Stomach smooth muscle (tissue), 2 donors: ENCODE measurements at regions not wholly inside any gene's neighbourhood (a gene's known extent, or its start where the extent isn't known, plus 50 kb on each side); places are given as distances from the start of the nearest gene placed in this dataset.
"Not testable (repeated sequence)": the region's sequence is repeated elsewhere in the genome, so short reads cannot be mapped to it uniquely, and the experiment has no call there.

Source experiments
- H3K27ac ChIP-seq: one replicate; pipeline ENCODE4 v1.7.0; 2013; ENCODE audit warnings: mild to moderate bottlenecking, low read length, inconsistent platforms
- H3K27me3 ChIP-seq, 2 donors: one replicate each; pipeline ENCODE4 v1.7.0; 2013; ENCODE audit warnings: low read length in 2 of 2; ENCODE audit not compliant: insufficient read depth in 2 of 2, control insufficient read depth in 1 of 2
- H3K36me3 ChIP-seq, 2 donors: one replicate each; pipeline ENCODE4 v1.7.0; 2013; ENCODE audit warnings: low read length in 2 of 2; ENCODE audit not compliant: control insufficient read depth in 2 of 2, insufficient read depth in 2 of 2
- H3K4me1 ChIP-seq: one replicate; pipeline ENCODE4 v1.7.0; 2013; ENCODE audit warnings: low read length; ENCODE audit not compliant: control insufficient read depth, insufficient read depth
- H3K4me3 ChIP-seq, 2 donors: one replicate each; pipeline ENCODE4 v1.7.0; 2013; ENCODE audit warnings: low read length in 2 of 2
- H3K9ac ChIP-seq, 2 donors: one replicate each; pipeline ENCODE4 v1.7.0; 2013; ENCODE audit warnings: low read length in 2 of 2, mild to moderate bottlenecking in 1 of 2
- H3K9me3 ChIP-seq, 2 donors: one replicate each; pipeline ENCODE4 v1.7.0; 2013; ENCODE audit warnings: low read length in 2 of 2; ENCODE audit not compliant: control insufficient read depth in 2 of 2
- donor health status: healthy.
- donor health status: Pancreatic carcinoma.

DNA sequence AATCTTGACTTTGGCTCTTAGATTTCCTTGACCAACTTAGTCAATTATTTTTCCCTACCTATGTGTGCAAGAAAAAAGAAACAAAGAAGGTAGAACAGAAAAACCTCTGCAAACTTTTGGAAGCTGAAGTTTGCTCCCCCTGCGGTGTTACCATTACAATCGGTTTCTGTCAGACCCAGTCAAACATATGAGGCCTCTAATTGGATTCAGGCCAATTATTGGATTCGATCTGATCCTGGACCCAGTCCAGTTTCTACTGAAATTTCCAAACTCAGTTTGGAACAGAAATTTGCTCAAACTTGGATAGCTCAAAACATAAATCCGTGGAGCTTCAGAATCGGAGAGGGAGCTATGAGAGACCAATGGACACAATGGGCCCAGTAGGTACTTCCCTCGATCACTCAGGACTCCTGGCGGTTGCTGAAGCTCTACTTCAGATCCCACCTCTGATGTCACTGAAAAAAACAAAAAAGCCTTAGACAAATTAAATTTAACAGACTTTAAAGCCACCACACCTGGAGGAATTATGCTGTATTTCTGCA lies 523.9 kb downstream of the DMRTA1 start:
- Histone ChIP-seq H3K4me1 (no peaks in the 10 kb centered on the region), H3K4me3 (no peak overlapping the region), H3K9me3 (no peaks in the 10 kb centered on the region), H3K9ac (no peak overlapping the region), H3K36me3 (no peaks in the 10 kb centered on the region), H3K27ac (no peak overlapping the region), H3K27me3 (no peaks in the 10 kb centered on the region)

GRCh38 chr9:22975951-22976350 lies 529.3 kb downstream of the DMRTA1 start:
- Histone ChIP-seq H3K4me1 (no peaks in the 10 kb centered on the region), H3K27ac (no peak overlapping the region), H3K4me3 (no peak overlapping the region), H3K36me3 (no peaks in the 10 kb centered on the region), H3K27me3 (no peaks in the 10 kb centered on the region), H3K9ac (no peak overlapping the region), H3K9me3 (no peaks in the 10 kb centered on the region)

- Histone ChIP-seq H3K9me3 (no peaks in the 10 kb centered on the region), H3K27me3 (no peaks in the 10 kb centered on the region), H3K4me3 (no peak overlapping the region), H3K36me3 (no peaks in the 10 kb centered on the region), H3K4me1 (no peaks in the 10 kb centered on the region), H3K9ac (no peak overlapping the region), H3K27ac (no peak overlapping the region)
Measured at GRCh38 chr9:22976454-22976853, 529.8 kb downstream of the DMRTA1 start.

- not testable (repeated sequence) for H3K36me3 ChIP-seq, H3K9me3 ChIP-seq, H3K4me3 ChIP-seq, H3K27me3 ChIP-seq, H3K27ac ChIP-seq, H3K9ac ChIP-seq, H3K4me1 ChIP-seq
Measured at GRCh38 chr9:22980429-22980828, 533.8 kb downstream of the DMRTA1 start.

DNA sequence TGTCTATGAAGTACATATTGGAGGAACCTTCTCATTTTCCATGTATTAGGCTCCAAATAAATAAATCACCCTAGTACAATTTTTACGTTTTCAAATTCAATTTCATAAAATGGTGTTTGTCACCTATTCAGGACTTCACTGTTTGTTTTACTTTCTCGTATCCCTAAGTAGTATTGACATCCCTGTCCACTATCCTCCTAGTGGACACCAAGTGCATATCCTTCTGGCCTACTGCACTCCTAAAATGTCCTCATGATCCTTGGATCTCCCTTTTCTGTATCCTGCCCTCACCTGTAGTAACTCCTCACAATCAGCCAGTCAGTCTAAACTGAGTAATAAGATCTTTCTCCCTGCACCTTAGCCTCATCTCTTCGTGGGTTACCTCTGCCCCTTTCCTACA lies 539.9 kb downstream of the DMRTA1 start:
- H3K4me3 ChIP-seq, result no peak overlapping the region
- no peaks in the 10 kb centered on the region for H3K36me3 ChIP-seq
- peaks cover 0 to 2% of the 10 kb centered on the region in 2 donors for H3K9me3 ChIP-seq
- H3K27ac ChIP-seq, result no peak overlapping the region
- no peaks in the 10 kb centered on the region for H3K4me1 ChIP-seq
- H3K9ac ChIP-seq, result no peak overlapping the region
- no peaks in the 10 kb centered on the region for H3K27me3 ChIP-seq

DNA sequence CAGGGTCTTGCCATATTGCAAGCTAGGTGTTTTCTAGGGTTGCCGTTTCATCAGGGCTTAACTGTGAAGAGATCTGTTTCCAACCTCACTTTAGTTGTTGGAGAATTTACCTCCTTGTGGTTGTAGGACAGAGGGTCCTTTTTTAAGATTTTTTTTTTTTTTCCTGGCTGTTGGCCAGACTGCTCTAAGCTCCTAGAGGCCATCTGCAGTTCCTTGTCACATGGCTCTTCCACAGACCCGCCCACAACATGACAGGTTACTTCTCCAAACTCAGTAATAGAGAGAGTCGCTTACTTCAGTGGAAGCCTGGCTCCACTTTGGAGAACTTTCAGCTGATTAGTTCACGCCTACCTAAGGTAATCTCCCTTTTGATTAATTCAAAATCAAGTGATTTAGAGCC lies 543.7 kb downstream of the DMRTA1 start:
- H3K9ac ChIP-seq, result no peak overlapping the region
- no peak overlapping the region for H3K27ac ChIP-seq
- no peaks in the 10 kb centered on the region for H3K27me3 ChIP-seq
- no peaks in the 10 kb centered on the region for H3K4me1 ChIP-seq
- H3K4me3 ChIP-seq, result no peak overlapping the region
- no peaks in the 10 kb centered on the region for H3K36me3 ChIP-seq
- H3K9me3 ChIP-seq, result peaks cover 0 to 2% of the 10 kb centered on the region in 2 donors

- Histone ChIP-seq H3K4me3 (no peak overlapping the region), H3K36me3 (no peaks in the 10 kb centered on the region), H3K27ac (no peak overlapping the region), H3K9me3 (peaks cover 0 to 3% of the 10 kb centered on the region in 2 donors), H3K4me1 (no peaks in the 10 kb centered on the region), H3K9ac (no peak overlapping the region), H3K27me3 (no peaks in the 10 kb centered on the region)
Measured at GRCh38 chr9:22992780-22993179, 546.2 kb downstream of the DMRTA1 start.

- no peaks in the 10 kb centered on the region for H3K27me3 ChIP-seq
- peaks cover 0 to 11% of the 10 kb centered on the region in 2 donors for H3K9me3 ChIP-seq
- no peaks in the 10 kb centered on the region for H3K36me3 ChIP-seq
- H3K27ac ChIP-seq, result no peak overlapping the region
- no peak overlapping the region for H3K9ac ChIP-seq
- H3K4me3 ChIP-seq, result no peak overlapping the region
- no peaks in the 10 kb centered on the region for H3K4me1 ChIP-seq
Measured at GRCh38 chr9:22997923-22998322, 551.3 kb downstream of the DMRTA1 start.

DNA sequence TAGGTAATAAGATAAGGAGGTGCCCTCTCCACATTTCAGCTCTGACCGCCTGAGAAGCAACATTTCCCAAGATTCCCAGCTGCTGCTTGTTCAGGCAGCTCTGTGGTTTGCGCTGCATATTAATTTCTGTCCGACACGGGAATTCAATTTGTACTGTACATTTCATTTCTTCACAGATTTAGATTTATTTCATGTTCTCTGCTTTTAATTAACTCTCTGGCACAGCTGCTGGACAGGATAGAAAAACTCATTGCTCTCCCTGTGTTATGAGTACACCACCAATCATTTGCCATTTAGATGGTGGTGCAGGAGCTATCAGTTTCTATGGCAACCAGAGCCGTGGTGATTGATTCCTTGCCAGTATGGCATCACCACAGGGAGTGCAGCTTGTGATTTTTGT lies 558.5 kb downstream of the DMRTA1 start:
- Histone ChIP-seq H3K27ac (no peak overlapping the region), H3K36me3 (no peaks in the 10 kb centered on the region), H3K4me3 (no peak overlapping the region), H3K9me3 (no peaks in the 10 kb centered on the region), H3K4me1 (no peaks in the 10 kb centered on the region), H3K27me3 (no peaks in the 10 kb centered on the region), H3K9ac (no peak overlapping the region)

DNA sequence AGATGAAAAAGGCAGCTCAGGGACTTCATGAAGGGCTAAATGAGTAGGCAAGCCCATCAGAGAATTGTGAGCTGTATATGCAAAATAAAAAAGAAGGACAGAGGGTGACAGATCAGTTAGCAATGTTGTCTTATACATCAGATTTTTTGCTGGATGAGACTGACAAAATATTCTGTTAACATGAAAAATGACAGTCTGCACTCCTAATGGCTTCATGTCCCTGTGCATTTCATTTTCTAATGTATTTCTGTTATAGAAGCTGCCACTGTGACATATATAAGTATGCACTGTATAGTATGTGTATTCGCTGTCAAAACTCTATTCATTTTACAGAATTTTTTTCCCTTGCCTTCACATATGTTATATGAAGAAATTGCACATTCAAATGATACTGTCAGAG lies 559.5 kb downstream of the DMRTA1 start:
- Histone ChIP-seq H3K9ac (no peak overlapping the region), H3K9me3 (no peaks in the 10 kb centered on the region), H3K4me1 (no peaks in the 10 kb centered on the region), H3K27me3 (no peaks in the 10 kb centered on the region), H3K27ac (no peak overlapping the region), H3K36me3 (no peaks in the 10 kb centered on the region), H3K4me3 (no peak overlapping the region)

DNA sequence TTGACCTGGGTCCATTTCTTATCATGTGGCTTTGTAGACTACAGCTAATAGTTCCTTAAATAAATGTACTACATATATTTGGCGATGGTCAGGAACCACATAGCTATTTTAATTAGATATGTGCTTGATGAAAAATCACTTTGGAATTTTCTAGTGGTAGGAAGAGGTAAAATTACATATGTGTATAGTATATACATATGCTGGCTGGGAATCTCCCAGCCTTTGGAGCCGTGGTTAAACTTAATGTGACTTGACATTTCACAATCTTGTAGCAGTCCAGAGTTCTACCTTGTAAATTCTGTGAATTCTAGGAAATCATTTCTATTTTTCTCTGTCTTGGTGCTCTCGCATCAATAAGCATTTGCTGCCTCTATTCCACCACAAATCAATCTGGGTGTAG lies 565.0 kb downstream of the DMRTA1 start:
- Histone ChIP-seq H3K9ac (no peak overlapping the region), H3K27me3 (no peaks in the 10 kb centered on the region), H3K4me3 (no peak overlapping the region), H3K4me1 (no peaks in the 10 kb centered on the region), H3K36me3 (no peaks in the 10 kb centered on the region), H3K9me3 (no peaks in the 10 kb centered on the region), H3K27ac (no peak overlapping the region)
